22Rv1 (cell line): ENCODE measurements at regions not wholly inside any gene's neighbourhood (a gene's known extent, or its start where the extent isn't known, plus 50 kb on each side); places are given as distances from the start of the nearest gene placed in this dataset.

Experiments
- CTCF ChIP-seq: fragments of 450-650 bp; IDR thresholded peaks from 2 replicates; pipeline ENCODE4 v1.5.1; 2017; ENCODE audit warnings: mild to moderate bottlenecking
- ZFX ChIP-seq: fragments of 450-650 bp; IDR thresholded peaks from 2 replicates; pipeline ENCODE4 v1.6.1; 2017; ENCODE audit warnings: antibody characterized with exemption, borderline replicate concordance

GRCh38 chr2:223155956-223156355, 104.0 kb downstream of the KCNE4 start:
- TF ChIP-seq CTCF, result no peak
- TF ChIP-seq ZFX, result no peak
